CD4-positive, alpha-beta T cell treated with Interleukin-21 for 1 hour (primary cell): ENCODE measurements at regions not wholly inside any gene's neighbourhood (a gene's known extent, or its start where the extent isn't known, plus 50 kb on each side); places are given as distances from the start of the nearest gene placed in this dataset.

Experiments
- DNase-seq: peaks from one replicate; pipeline ENCODE4 v3.0.0-alpha.2; 2020

GRCh38 chr19:33948651-33949335 lies 152.1 kb downstream of the KCTD15 start:
- DNase-seq = no peak

GRCh38 chr19:33950091-33950750 lies 153.6 kb downstream of the KCTD15 start:
- DNase-seq = no peak

- no peak for DNase-seq
These were observed 156.4 kb downstream of the KCTD15 start for GRCh38 chr19:33953023-33953422.

GRCh38 chr19:33953592-33953991 lies 156.9 kb downstream of the KCTD15 start:
- no peak for DNase-seq

- DNase-seq = no peak
These were observed 158.0 kb downstream of the KCTD15 start for GRCh38 chr19:33954686-33955085.

GRCh38 chr19:33956941-33957340 lies 160.3 kb downstream of the KCTD15 start:
- no peak for DNase-seq

GRCh38 chr19:33957804-33958203 lies 161.1 kb downstream of the KCTD15 start:
- no peak for DNase-seq

- no peak for DNase-seq
These were observed 163.9 kb downstream of the KCTD15 start for GRCh38 chr19:33960566-33960965.

GRCh38 chr19:33962161-33962560 lies 165.5 kb downstream of the KCTD15 start:
- DNase-seq = no peak

- no peak for DNase-seq
These were observed 166.8 kb downstream of the KCTD15 start for GRCh38 chr19:33963514-33963913.

GRCh38 chr19:33971073-33971472 lies 174.4 kb downstream of the KCTD15 start:
- no peak for DNase-seq

- no peak for DNase-seq
These were observed 181.4 kb downstream of the KCTD15 start for GRCh38 chr19:33977756-33978685.

GRCh38 chr19:33982706-33983105 lies 186.0 kb downstream of the KCTD15 start:
- DNase-seq = no peak

GRCh38 chr19:33988601-33989000 lies 183.7 kb upstream of the LSM14A start:
- DNase-seq = no peak

GRCh38 chr19:33997690-33998089 lies 174.6 kb upstream of the LSM14A start:
- DNase-seq = no peak

- no peak for DNase-seq
These were observed 174.0 kb upstream of the LSM14A start for GRCh38 chr19:33998302-33998701.

GRCh38 chr19:33998739-33999345 lies 173.5 kb upstream of the LSM14A start:
- DNase-seq = no peak

GRCh38 chr19:34017024-34017423 lies 155.3 kb upstream of the LSM14A start:
- no peak for DNase-seq

- DNase-seq = no peak
These were observed 154.7 kb upstream of the LSM14A start for GRCh38 chr19:34017601-34018000.

GRCh38 chr19:34018546-34018945 lies 153.8 kb upstream of the LSM14A start:
- DNase-seq = no peak

GRCh38 chr19:34023381-34023780 lies 148.9 kb upstream of the LSM14A start:
- no peak for DNase-seq

- no peak for DNase-seq
These were observed 138.4 kb upstream of the LSM14A start for GRCh38 chr19:34033880-34034279.

- DNase-seq = no peak
These were observed 137.9 kb upstream of the LSM14A start for GRCh38 chr19:34034318-34034846.
